ENCODE measurements at regions not wholly inside any gene's neighbourhood (a gene's known extent, or its start where the extent isn't known, plus 50 kb on each side); places are given as distances from the start of the nearest gene placed in this dataset.

GRCh38 chr2:207403141-207403540 is 126.6 kb upstream of the CREB1 start:
- no peak for DNase-seq

DNA sequence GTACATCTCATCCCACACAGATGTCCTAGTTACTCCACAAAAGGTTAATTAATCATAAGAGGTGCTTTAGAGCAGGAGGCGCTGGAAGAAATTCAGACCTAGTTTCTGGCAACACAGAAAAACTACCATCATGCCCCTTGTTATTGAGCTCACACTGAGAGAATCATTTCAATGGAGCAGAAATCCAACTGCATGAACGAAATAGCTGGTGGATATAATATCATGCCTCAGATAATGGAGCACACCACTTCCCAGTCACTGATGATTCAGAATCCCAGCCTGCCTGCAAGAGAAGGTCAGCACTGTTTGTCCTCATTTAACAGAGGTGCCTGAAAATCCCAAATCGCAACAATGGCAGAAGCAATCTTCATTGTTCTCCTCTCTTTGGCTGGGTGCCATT is 125.8 kb upstream of the CREB1 start:
- DNase-seq = peak in 2 of 56 donors; percentile 9

GRCh38 chr2:207405150-207405549 is 124.6 kb upstream of the CREB1 start:
- no peak for DNase-seq

DNA sequence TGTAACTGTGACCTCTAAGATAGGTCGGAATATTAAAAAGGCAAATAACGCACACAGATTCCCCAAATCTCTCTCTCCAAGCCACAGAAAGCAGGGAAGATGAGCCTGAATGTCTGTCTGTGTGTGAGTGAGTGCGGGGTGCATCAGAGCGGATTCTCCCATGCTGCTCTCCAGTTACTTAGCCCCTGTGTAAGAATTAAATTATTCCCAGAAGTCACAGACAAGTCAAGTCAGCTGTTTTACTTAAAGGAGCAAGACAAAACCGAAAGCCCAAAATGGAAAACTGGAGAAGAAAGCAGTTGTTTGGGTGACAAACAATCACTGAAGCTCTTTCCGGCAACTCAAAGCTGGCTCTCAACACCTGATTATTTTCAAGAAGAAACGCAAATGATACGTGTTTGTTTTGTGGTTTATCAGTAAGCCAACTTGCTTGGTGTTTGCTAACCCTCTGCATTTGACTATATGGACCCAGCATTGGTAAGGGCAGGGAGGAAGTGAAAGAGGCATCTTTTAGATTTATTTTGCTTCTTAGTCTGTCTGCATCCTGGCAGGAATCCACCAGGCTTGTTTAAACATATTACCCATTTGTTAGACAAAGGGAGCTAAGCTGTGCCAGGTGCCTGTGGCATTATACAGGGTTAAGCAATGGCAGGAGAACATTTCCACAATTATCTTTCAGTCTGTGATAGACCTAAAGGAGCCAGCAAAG is 121.5 kb upstream of the CREB1 start:
- peak in 1 of 56 donors; percentile 8 for DNase-seq

- DNase-seq = no peak
Measured at GRCh38 chr2:207409517-207409916, 120.2 kb upstream of the CREB1 start.

DNA sequence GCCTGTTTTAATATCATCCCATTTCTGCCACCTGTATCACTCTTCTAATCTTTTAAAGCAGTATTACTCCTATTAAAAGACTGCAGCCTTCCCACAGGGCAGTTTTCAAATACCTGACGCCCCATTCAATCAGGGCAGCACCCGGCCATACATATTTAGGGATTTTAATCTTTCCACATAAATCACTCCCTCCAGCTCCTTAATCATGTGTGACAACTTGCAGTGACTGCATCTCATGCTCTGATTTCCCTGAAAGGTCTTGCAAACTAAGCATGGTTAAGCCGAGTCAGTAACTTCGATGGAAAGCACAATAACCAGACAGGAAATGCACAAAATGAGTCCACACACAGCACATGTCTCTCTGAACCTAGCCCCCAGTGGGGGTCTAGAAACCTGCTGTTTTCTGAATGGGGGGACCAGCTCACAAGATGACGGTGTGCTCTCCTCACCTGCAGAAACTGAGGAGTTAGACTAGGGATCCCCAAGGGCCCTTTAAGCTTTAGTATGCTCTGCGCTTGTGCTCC is 116.9 kb upstream of the CREB1 start:
- no peak for DNase-seq

- no peak for DNase-seq
Measured at GRCh38 chr2:207413376-207413907, 116.3 kb upstream of the CREB1 start.

GRCh38 chr2:207416111-207416510 is 113.7 kb upstream of the CREB1 start:
- no peak for DNase-seq

GRCh38 chr2:207416900-207417299 is 112.9 kb upstream of the CREB1 start:
- no peak for DNase-seq

GRCh38 chr2:207417301-207417718 is 112.5 kb upstream of the CREB1 start:
- no peak for DNase-seq

DNA sequence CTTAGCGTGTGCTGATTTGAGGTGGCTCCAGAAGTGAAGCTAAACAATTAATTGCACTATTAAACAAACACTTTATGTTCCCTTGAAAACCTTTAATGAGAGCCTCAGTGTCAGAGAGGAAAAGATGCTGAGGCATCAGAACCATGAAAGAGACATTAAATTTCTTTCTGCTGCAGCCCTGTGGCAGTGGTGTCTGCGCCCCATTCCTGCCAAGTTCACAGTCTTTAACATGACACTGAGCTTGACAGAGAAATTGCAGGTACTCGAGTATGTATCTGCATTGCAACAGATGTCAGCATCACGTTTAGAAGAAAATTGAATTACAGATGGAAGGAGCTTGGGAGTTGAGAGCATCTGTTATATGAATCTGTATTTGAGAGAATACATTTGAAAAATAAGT is 111.3 kb upstream of the CREB1 start:
- DNase-seq = no peak

DNA sequence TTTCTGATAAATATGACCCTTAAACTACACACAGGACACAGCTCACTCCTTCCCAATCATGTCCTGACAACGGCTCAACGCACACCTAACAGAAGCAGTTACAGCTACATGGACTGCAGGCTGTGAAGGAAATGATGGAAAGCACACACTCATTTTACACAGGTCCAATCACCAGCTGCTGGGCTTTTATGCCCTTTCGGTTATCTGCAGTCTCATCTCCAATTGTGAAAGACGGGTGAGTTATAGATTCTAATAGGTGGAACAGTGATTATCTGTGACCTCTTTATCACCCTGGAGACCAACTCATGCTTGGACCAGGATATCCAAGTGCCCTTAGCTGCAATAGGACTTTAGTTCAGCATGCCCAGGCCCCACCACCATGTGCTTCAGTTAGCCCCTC is 110.4 kb upstream of the CREB1 start:
- no peak for DNase-seq

DNA sequence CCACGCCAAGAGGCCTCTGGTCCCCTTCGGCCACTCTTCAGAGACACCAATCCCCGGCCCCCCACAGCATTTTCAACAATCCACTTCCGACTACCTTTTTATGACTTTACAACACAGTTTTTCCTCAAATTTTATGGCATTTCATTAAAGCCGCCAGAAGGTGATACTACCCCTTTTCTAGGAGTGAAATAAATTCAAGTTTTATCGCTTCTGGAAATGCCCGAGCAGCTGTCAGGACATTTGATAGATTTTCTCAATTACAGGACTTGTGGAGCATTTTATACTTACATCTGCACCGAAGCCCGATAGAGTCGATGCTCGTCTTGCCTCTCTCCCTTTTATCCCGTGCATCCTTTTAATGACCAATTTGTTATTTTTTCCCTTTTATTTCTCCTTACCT is 108.1 kb upstream of the CREB1 start:
- DNase-seq = no peak

DNA sequence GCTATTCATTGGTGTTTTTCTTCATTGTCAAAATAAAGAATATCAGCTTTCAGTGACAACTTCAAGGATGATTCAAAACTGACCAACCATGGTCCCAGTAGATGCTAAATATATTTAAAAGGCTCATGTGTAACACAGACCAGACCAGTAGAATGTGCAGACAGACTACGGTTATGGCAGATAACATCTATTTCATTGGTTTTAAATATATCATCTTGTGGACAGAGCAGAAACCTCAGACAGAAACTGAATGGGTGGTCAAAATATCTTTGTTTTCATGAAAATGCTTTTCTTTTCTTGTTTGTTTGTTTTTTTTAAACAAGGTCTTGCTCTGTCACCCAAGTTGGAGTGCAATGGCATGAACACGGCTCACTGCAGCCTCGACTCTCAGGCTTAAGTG is 107.4 kb upstream of the CREB1 start:
- no peak for DNase-seq

GRCh38 chr2:207423886-207424285 is 105.9 kb upstream of the CREB1 start:
- DNase-seq = no peak

DNA sequence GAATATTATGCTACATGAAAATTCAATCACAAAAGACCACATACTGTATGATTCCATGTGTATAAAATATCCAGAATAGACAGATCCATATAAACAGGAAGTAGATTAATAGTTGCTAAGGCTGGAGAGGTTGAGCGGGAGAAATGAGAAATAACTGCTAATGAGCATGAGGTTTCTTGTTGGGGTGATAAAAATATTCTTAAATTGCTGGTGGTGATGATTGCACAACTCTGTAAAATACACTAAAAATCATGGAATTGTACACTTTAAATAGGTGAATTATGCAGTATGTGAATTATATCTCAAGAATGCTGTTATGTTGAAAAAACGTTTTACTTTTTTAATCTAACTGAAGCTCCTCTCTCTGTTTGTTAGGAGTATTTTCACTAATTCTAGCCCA is 101.8 kb upstream of the CREB1 start:
- DNase-seq = no peak

DNA sequence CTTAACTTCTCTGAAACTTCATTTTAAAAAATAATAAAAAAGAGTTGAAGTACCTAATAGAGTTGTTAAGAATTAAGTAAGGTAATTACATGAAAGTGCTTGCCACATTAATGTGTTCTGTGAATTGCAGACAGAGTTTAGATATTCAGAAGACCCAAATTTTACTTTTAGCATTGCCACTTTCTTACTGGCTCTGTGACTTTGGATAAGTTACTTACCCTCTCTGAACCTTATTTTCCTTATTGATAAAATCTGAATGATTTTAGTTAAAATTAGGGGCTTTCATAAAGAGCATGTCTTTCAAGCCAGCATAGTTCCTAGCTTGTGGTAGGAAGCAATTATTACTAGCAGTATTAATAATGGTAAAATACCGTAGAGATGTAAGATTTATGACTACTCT is 101.2 kb upstream of the CREB1 start:
- no peak for DNase-seq

- DNase-seq = no peak
Measured at GRCh38 chr2:207432453-207432852, 97.3 kb upstream of the CREB1 start.

GRCh38 chr2:207434306-207434705 is 95.5 kb upstream of the CREB1 start:
- no peak for DNase-seq

DNA sequence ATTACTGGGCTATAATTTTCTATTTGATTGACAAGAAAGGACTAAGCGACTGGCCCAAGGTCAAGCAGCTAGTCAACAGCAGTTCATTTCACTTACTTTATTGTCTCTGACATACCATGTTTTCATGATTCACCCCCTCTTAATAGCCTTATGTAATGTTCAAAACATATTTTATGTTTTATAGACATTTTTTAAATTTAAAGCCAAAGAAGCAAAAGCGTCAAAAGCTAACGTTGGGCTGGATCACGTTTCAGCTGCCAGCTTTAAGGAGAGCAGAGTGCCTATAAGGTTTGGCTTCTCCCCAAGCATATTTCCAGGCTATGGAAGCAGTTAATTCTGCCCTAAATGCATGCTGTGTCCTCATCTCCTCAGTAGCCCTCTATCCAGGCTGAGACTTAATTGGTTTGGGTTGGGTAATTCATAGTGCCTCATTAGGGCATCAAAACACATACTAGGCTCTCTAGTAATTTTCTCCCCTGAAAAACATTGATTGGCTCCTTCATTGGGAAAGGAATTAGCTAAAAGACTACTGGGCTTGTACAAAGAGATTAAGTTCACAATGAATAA is 94.8 kb upstream of the CREB1 start:
- DNase-seq = no peak

DNA sequence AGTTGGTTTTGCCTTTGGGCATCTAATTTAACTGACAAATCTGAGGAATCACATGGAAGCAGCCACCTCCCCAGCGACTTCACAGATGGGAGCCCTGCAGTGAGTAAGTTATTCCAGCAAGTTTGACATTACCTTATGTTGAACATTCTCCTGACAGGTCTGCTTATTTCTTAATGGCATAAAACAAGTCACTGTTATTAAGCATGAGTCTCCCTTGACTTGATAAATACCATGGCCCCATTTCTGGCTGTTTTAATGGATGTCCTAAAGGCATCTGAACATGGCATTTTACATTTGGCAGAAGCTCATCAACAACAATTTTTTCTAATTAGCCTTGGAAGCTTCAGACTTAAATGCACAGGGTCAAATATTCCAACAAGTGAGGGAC is 92.6 kb upstream of the CREB1 start:
- no peak for DNase-seq

GRCh38 chr2:207437524-207438143 is 92.1 kb upstream of the CREB1 start:
- DNase-seq = peak in 1 of 56 donors; percentile 13
